ENCODE measurements at regions not wholly inside any gene's neighbourhood (a gene's known extent, or its start where the extent isn't known, plus 50 kb on each side); places are given as distances from the start of the nearest gene placed in this dataset.

GRCh38 chr12:63052696-63053095 lies 98.3 kb downstream of the AVPR1A start:
- Histone ChIP-seq H3K4me1 (ENCODE audit: low read depth) (no peaks in the 10 kb centered on the region), H3K27me3 (no peaks in the 10 kb centered on the region), H3K4me3 (no peak overlapping the region), H3K9me3 (ENCODE audit: low read depth) (no peaks in the 10 kb centered on the region), H3K36me3 (no peaks in the 10 kb centered on the region), H3K27ac (no peak overlapping the region)
- TF ChIP-seq CTCF (IDR thresholded peaks at IDR 0.05; ENCODE audit: low read depth, low read length), result no peak
- no peak for DNase-seq (ENCODE audit: low read depth in 1 of 2, low spot score in 1 of 2)

- Histone ChIP-seq H3K9me3 (ENCODE audit: low read depth) (no peaks in the 10 kb centered on the region), H3K4me3 (no peak overlapping the region), H3K27me3 (no peaks in the 10 kb centered on the region), H3K4me1 (ENCODE audit: low read depth) (no peaks in the 10 kb centered on the region), H3K36me3 (no peaks in the 10 kb centered on the region), H3K27ac (no peak overlapping the region)
- no peak for TF ChIP-seq CTCF (IDR thresholded peaks at IDR 0.05; ENCODE audit: low read depth, low read length)
- DNase-seq (ENCODE audit: low read depth in 1 of 2, low spot score in 1 of 2), result no peak
These were observed 103.9 kb downstream of the AVPR1A start for GRCh38 chr12:63047146-63047545.

- Histone ChIP-seq H3K27ac (no peak overlapping the region), H3K9me3 (ENCODE audit: low read depth) (no peaks in the 10 kb centered on the region), H3K4me3 (no peak overlapping the region), H3K36me3 (no peaks in the 10 kb centered on the region), H3K27me3 (no peaks in the 10 kb centered on the region), H3K4me1 (ENCODE audit: low read depth) (no peaks in the 10 kb centered on the region)
- TF ChIP-seq CTCF (IDR thresholded peaks at IDR 0.05; ENCODE audit: low read depth, low read length), result no peak
- peak in 1 of 2 donors; percentile 46 for DNase-seq (ENCODE audit: low read depth in 1 of 2, low spot score in 1 of 2)
These were observed 105.8 kb downstream of the AVPR1A start for GRCh38 chr12:63045020-63045860.

- Histone ChIP-seq H3K27me3 (no peaks in the 10 kb centered on the region), H3K4me1 (ENCODE audit: low read depth) (no peaks in the 10 kb centered on the region), H3K27ac (no peak overlapping the region), H3K4me3 (no peak overlapping the region), H3K36me3 (no peaks in the 10 kb centered on the region), H3K9me3 (ENCODE audit: low read depth) (no peaks in the 10 kb centered on the region)
- no peak for TF ChIP-seq CTCF (IDR thresholded peaks at IDR 0.05; ENCODE audit: low read depth, low read length)
- DNase-seq (ENCODE audit: low read depth in 1 of 2, low spot score in 1 of 2), result no peak
These were observed 107.7 kb upstream of the PPM1H start for GRCh38 chr12:63042646-63043045.

GRCh38 chr12:63041601-63042000 lies 106.7 kb upstream of the PPM1H start:
- Histone ChIP-seq H3K9me3 (ENCODE audit: low read depth) (no peaks in the 10 kb centered on the region), H3K4me1 (ENCODE audit: low read depth) (no peaks in the 10 kb centered on the region), H3K36me3 (no peaks in the 10 kb centered on the region), H3K4me3 (no peak overlapping the region), H3K27me3 (peaks cover 6% of the 10 kb centered on the region), H3K27ac (no peak overlapping the region)
- no peak for TF ChIP-seq CTCF (IDR thresholded peaks at IDR 0.05; ENCODE audit: low read depth, low read length)
- no peak for DNase-seq (ENCODE audit: low read depth in 1 of 2, low spot score in 1 of 2)
